Left lung (tissue), 4 donors: ENCODE measurements at regions not wholly inside any gene's neighbourhood (a gene's known extent, or its start where the extent isn't known, plus 50 kb on each side); places are given as distances from the start of the nearest gene placed in this dataset.
A peak's percentile ranks its signal among the peaks of the same experiment; 100 is the strongest.
"Not testable (repeated sequence)": the region's sequence is repeated elsewhere in the genome, so short reads cannot be mapped to it uniquely, and the experiment has no call there.

ENCODE experiments used
- ATAC-seq: fragments of 200-7000 bp; cut with Tn5 transposase; one replicate; pipeline ENCODE4 v1.9.1; 2020; ENCODE audit warnings: moderate library complexity
- DNase-seq, 4 donors: peaks; one replicate each; pipeline ENCODE4 v3.0.0-alpha.2; 2013 to 2020
- H3K27ac ChIP-seq, 2 donors: fragments of 200-600 bp; sonication (generic) in 1 of 2; one replicate each; pipeline versions ENCODE4 v1.5.0 to v1.8.0; 2020 to 2021
- H3K27me3 ChIP-seq, 2 donors: fragments of 200-600 bp; sonication (generic) in 1 of 2; one replicate each; pipeline versions ENCODE4 v1.5.0 to v1.8.0; 2020 to 2021
- H3K36me3 ChIP-seq, 2 donors: fragments of 200-600 bp; sonication (generic) in 1 of 2; one replicate each; pipeline versions ENCODE4 v1.5.0 to v1.8.0; 2020 to 2021
- H3K4me1 ChIP-seq, 2 donors: fragments of 200-600 bp; one replicate each; pipeline ENCODE4 v1.8.0; 2021
- H3K4me3 ChIP-seq, 2 donors: fragments of 200-600 bp; sonication (generic) in 1 of 2; one replicate each; pipeline versions ENCODE4 v1.5.0 to v1.8.0; 2020 to 2021; ENCODE audit warnings: mild to moderate bottlenecking in 1 of 2
- H3K9me3 ChIP-seq, 2 donors: fragments of 200-600 bp; sonication (generic) in 1 of 2; one replicate each; pipeline versions ENCODE4 v1.5.0 to v1.8.0; 2020 to 2021
- intact Hi-C, 2 donors: fragments of 100-400 bp; cut with DNase I; formaldehyde crosslinking; loops; one replicate each; pipeline versions ENCODE4 v1.11.2 to v1.14.2; 2022
- TF ChIP-seq, protein P1 (sequence below), 2 donors: fragments of 200-600 bp; sonication (generic) in 1 of 2; IDR thresholded peaks; one replicate each; pipeline versions ENCODE4 v1.5.0 to v1.8.0; 2021; ENCODE audit warnings: antibody characterized with exemption in 2 of 2
- donor health status: DM: no; HTN: yes; CAD: no.
- donor health status: DM: no; HTN: no; CAD: no.

DNA sequence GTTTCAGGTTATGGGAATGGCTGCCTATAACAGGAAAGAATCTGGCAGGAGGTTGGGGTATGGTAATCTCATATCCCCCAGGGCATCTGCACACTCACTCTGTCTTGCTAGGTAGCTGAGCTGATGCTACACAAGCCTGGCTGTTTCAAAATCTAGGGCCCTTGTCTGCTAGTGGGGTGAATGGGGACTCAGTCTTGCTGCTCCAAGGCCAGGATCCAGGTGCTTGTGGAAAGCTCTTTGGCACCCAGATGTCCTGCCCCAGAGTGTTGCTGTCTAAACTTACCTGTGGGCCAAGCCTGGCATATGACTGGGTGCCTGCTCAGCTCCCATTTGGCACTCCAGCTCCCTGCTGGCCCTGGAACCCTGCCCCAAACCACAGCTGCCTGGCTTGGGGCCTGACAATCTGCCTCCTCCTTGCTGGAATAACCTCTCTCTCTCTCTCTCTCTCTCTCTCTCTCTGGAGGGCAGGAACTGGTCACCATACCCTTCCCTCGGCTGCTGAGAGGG, 158.1 kb upstream of the TSC22D1 start:
- Histone ChIP-seq H3K4me3 (no peak overlapping the region), H3K4me1 (no peaks in the 10 kb centered on the region), H3K9me3 (no peaks in the 10 kb centered on the region), H3K27ac (no peak overlapping the region), H3K27me3 (no peaks in the 10 kb centered on the region), H3K36me3 (no peaks in the 10 kb centered on the region)
- intact Hi-C loops = no loop called here
- ATAC-seq (peak; percentile 92), DNase-seq (peak in 2 of 4 donors; percentile 63 to 80)
- TF ChIP-seq, protein P1, sequence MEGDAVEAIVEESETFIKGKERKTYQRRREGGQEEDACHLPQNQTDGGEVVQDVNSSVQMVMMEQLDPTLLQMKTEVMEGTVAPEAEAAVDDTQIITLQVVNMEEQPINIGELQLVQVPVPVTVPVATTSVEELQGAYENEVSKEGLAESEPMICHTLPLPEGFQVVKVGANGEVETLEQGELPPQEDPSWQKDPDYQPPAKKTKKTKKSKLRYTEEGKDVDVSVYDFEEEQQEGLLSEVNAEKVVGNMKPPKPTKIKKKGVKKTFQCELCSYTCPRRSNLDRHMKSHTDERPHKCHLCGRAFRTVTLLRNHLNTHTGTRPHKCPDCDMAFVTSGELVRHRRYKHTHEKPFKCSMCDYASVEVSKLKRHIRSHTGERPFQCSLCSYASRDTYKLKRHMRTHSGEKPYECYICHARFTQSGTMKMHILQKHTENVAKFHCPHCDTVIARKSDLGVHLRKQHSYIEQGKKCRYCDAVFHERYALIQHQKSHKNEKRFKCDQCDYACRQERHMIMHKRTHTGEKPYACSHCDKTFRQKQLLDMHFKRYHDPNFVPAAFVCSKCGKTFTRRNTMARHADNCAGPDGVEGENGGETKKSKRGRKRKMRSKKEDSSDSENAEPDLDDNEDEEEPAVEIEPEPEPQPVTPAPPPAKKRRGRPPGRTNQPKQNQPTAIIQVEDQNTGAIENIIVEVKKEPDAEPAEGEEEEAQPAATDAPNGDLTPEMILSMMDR (IDR thresholded peaks at IDR 0.05) = no peak

GRCh38 chr13:44732503-44733098, 156.5 kb upstream of the TSC22D1 start:
- TF ChIP-seq, protein P1 (IDR thresholded peaks at IDR 0.05) = no peak
- ATAC-seq (no peak), DNase-seq (no peak)
- intact Hi-C loops = no loop called here
- Histone ChIP-seq H3K4me3 (no peak overlapping the region), H3K4me1 (no peaks in the 10 kb centered on the region), H3K9me3 (no peaks in the 10 kb centered on the region), H3K36me3 (no peaks in the 10 kb centered on the region), H3K27me3 (no peaks in the 10 kb centered on the region), H3K27ac (no peak overlapping the region)

- DNase-seq (no peak), ATAC-seq (no peak)
- intact Hi-C loops = no loop called here
- Histone ChIP-seq H3K4me3 (no peak overlapping the region), H3K27ac (no peak overlapping the region), H3K36me3 (no peaks in the 10 kb centered on the region), H3K27me3 (no peaks in the 10 kb centered on the region), H3K9me3 (no peaks in the 10 kb centered on the region), H3K4me1 (no peaks in the 10 kb centered on the region)
- TF ChIP-seq, protein P1 (IDR thresholded peaks at IDR 0.05) = no peak
These were observed 154.7 kb upstream of the TSC22D1 start for GRCh38 chr13:44730851-44731250.

DNA sequence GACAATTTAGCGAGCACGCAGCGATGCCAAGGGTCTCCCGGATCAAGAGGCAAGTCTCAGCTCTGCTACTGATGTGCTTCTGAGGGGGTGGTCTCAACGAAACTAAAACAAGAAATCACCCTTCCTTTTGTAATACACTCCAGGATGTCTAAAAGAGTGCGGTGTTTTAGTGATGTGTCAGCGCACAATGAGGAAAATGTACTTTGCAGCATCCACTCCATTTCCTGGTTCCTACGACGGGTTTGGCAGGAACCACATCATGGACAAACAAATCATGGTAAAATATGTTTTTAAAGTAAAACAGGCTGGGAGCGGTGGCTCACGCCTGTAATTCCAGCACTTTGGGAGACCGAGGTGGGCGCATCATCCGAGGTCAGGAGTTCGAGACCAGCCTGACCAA, 154.0 kb upstream of the TSC22D1 start:
- no peak for ATAC-seq
- Histone ChIP-seq H3K36me3 (no peaks in the 10 kb centered on the region), H3K4me1 (no peaks in the 10 kb centered on the region), H3K9me3 (no peaks in the 10 kb centered on the region), H3K27me3 (no peaks in the 10 kb centered on the region), H3K4me3 (no peak overlapping the region), H3K27ac (no peak overlapping the region)
- intact Hi-C loops = no loop called here
- DNase-seq = no peak
- TF ChIP-seq, protein P1 (IDR thresholded peaks at IDR 0.05) = no peak

DNA sequence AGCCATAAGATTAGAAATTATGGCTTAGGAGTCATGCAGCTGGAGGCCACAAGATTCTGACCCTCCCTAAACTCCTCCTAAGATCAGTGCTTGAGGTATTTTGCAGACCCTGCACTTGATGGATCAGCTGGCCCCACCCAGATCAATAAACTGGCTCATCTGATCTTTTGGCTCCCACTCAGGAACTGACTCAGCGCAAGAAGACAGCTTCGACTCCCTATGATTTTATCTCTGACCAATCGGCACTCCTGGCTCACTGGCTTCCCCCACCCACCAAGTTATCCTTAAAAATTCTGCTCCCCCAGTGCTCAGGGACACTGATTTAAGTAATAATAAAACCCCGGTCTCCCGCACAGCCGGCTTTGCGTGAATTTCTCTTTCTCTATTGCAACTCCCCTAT, 151.5 kb upstream of the TSC22D1 start:
- intact Hi-C loops = not testable (repeated sequence)

GRCh38 chr13:44726778-44727177, 150.6 kb upstream of the TSC22D1 start:
- no peaks in the 10 kb centered on the region for H3K4me1 ChIP-seq
- no peaks in the 10 kb centered on the region for H3K27me3 ChIP-seq
- H3K4me3 ChIP-seq = no peak overlapping the region
- H3K9me3 ChIP-seq = peaks cover 0 to 6% of the 10 kb centered on the region in 2 donors
- ATAC-seq (no peak), DNase-seq (no peak)
- H3K27ac ChIP-seq = no peak overlapping the region
- TF ChIP-seq, protein P1 (IDR thresholded peaks at IDR 0.05) = no peak
- H3K36me3 ChIP-seq = no peaks in the 10 kb centered on the region
- intact Hi-C loops = no loop called here

More for the DNA sequence above, 151.5 kb upstream of the TSC22D1 start:
- not testable (repeated sequence) for H3K4me1 ChIP-seq, H3K27ac ChIP-seq, H3K4me3 ChIP-seq, H3K36me3 ChIP-seq, DNase-seq, ATAC-seq, H3K27me3 ChIP-seq, H3K9me3 ChIP-seq
